ENCODE measurements at regions not wholly inside any gene's neighbourhood (a gene's known extent, or its start where the extent isn't known, plus 50 kb on each side); places are given as distances from the start of the nearest gene placed in this dataset.

DNA sequence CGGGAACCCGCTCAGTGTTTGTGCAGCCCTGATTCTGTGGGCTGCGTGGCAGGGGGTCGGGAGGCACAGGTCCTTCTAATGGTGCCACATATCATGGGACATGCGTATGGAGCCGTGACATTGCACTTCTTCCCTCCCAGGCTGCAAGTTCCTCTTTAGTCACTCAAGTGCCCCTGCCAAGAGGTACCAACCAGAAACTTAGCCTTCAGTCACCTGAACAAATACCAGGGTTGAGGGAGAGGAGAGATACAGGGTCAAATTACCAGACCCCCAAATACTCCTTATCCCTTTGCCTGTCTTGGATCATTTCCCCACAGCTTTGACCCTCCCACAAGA is 209.1 kb downstream of the BUD13 start:
- TF ChIP-seq, protein P1, sequence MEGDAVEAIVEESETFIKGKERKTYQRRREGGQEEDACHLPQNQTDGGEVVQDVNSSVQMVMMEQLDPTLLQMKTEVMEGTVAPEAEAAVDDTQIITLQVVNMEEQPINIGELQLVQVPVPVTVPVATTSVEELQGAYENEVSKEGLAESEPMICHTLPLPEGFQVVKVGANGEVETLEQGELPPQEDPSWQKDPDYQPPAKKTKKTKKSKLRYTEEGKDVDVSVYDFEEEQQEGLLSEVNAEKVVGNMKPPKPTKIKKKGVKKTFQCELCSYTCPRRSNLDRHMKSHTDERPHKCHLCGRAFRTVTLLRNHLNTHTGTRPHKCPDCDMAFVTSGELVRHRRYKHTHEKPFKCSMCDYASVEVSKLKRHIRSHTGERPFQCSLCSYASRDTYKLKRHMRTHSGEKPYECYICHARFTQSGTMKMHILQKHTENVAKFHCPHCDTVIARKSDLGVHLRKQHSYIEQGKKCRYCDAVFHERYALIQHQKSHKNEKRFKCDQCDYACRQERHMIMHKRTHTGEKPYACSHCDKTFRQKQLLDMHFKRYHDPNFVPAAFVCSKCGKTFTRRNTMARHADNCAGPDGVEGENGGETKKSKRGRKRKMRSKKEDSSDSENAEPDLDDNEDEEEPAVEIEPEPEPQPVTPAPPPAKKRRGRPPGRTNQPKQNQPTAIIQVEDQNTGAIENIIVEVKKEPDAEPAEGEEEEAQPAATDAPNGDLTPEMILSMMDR (IDR thresholded peaks at IDR 0.05; ENCODE audit: low read depth, low read length, poor library complexity, severe bottlenecking), result no peak
- TF ChIP-seq EZH2phosphoT487 (IDR thresholded peaks at IDR 0.05; ENCODE audit: borderline replicate concordance, low read length), result no peak

Measured in DOHH2 (cell line).